Lower leg skin (tissue), 3 donors: ENCODE measurements at regions not wholly inside any gene's neighbourhood (a gene's known extent, or its start where the extent isn't known, plus 50 kb on each side); places are given as distances from the start of the nearest gene placed in this dataset.

Source experiments
- POLR2A ChIP-seq, 2 donors: fragments of 450-650 bp; IDR thresholded peaks; one replicate each; pipeline ENCODE4 v1.6.1; 2016 to 2017; ENCODE audit warnings: antibody characterized with exemption in 2 of 2, mild to moderate bottlenecking in 1 of 2, moderate library complexity in 1 of 2
- TF ChIP-seq, protein P1 (sequence below), 3 donors: fragments of 450-650 bp; IDR thresholded peaks; one replicate each; pipeline ENCODE4 v1.5.1; 2016; ENCODE audit warnings: antibody characterized with exemption in 3 of 3, mild to moderate bottlenecking in 3 of 3, moderate library complexity in 2 of 3

DNA sequence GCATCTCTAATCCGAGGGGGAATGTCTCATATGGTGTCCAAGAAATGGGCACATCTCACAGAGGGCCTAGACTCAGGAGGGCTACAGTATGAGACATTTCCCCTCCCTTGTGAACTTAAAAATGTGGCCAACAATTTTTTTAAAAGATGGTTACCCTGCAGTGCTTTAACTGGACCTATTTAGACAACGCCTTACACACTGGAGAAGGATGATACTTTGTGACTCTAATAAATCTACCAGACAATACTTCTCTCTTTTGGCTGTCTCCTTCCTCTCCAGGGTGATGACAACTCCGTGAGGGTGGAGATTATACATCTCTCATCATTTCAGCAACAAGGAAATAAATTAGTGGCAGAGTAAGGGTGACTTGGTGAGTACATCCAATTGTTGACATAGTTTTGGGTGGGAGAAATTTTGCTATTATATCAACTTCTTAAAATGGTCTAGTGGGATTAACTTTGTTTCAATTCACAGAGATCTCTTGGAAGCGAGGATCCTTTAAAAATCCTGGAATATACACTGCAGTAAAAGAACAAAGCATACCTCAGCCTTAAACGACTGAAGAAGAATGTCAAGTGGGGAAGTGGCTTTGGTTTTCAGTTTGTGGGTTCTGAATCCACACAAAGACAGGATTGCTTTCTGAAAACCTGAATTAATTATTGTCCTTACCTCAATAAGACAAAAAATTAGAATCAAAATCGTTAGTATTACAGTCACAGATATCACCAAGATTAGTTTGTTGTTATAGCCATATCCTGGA lies 89.8 kb downstream of the KPNA2 start:
- TF ChIP-seq POLR2A (IDR thresholded peaks at IDR 0.05): no peak
- TF ChIP-seq, protein P1, sequence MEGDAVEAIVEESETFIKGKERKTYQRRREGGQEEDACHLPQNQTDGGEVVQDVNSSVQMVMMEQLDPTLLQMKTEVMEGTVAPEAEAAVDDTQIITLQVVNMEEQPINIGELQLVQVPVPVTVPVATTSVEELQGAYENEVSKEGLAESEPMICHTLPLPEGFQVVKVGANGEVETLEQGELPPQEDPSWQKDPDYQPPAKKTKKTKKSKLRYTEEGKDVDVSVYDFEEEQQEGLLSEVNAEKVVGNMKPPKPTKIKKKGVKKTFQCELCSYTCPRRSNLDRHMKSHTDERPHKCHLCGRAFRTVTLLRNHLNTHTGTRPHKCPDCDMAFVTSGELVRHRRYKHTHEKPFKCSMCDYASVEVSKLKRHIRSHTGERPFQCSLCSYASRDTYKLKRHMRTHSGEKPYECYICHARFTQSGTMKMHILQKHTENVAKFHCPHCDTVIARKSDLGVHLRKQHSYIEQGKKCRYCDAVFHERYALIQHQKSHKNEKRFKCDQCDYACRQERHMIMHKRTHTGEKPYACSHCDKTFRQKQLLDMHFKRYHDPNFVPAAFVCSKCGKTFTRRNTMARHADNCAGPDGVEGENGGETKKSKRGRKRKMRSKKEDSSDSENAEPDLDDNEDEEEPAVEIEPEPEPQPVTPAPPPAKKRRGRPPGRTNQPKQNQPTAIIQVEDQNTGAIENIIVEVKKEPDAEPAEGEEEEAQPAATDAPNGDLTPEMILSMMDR (IDR thresholded peaks at IDR 0.05): no peak
